Osteocyte (in vitro differentiated cells): ENCODE measurements at regions not wholly inside any gene's neighbourhood (a gene's known extent, or its start where the extent isn't known, plus 50 kb on each side); places are given as distances from the start of the nearest gene placed in this dataset.

Source experiments
- DNase-seq: peaks from one replicate; pipeline ENCODE4 v3.0.0; 2021; ENCODE audit warnings: mixed read lengths; ENCODE audit not compliant: unreplicated experiment; ENCODE audit errors: extremely low spot score
- H3K27ac Mint-ChIP-seq: one replicate; pipeline ENCODE4 v1.8.0; 2021; ENCODE audit warnings: mild to moderate bottlenecking, mixed read lengths; ENCODE audit not compliant: unreplicated experiment
- H3K27me3 Mint-ChIP-seq: one replicate; pipeline ENCODE4 v1.8.0; 2021; ENCODE audit warnings: mixed read lengths; ENCODE audit not compliant: unreplicated experiment
- H3K36me3 Mint-ChIP-seq: one replicate; pipeline ENCODE4 v1.8.0; 2021; ENCODE audit warnings: mixed read lengths; ENCODE audit not compliant: unreplicated experiment
- H3K4me1 Mint-ChIP-seq: one replicate; pipeline ENCODE4 v1.8.0; 2021; ENCODE audit warnings: mixed read lengths; ENCODE audit not compliant: unreplicated experiment
- H3K4me3 Mint-ChIP-seq: one replicate; pipeline ENCODE4 v1.8.0; 2021; ENCODE audit warnings: mild to moderate bottlenecking, moderate library complexity, mixed read lengths; ENCODE audit not compliant: unreplicated experiment
- H3K9me3 Mint-ChIP-seq: one replicate; pipeline ENCODE4 v1.8.0; 2021; ENCODE audit warnings: mixed read lengths; ENCODE audit not compliant: unreplicated experiment
- TF ChIP-seq, protein P1 (sequence below): fragments of 200-600 bp; sonication (generic); IDR thresholded peaks from 2 replicates; pipeline ENCODE4 v1.5.0; 2021; ENCODE audit warnings: antibody characterized with exemption, mild to moderate bottlenecking, moderate library complexity

DNA sequence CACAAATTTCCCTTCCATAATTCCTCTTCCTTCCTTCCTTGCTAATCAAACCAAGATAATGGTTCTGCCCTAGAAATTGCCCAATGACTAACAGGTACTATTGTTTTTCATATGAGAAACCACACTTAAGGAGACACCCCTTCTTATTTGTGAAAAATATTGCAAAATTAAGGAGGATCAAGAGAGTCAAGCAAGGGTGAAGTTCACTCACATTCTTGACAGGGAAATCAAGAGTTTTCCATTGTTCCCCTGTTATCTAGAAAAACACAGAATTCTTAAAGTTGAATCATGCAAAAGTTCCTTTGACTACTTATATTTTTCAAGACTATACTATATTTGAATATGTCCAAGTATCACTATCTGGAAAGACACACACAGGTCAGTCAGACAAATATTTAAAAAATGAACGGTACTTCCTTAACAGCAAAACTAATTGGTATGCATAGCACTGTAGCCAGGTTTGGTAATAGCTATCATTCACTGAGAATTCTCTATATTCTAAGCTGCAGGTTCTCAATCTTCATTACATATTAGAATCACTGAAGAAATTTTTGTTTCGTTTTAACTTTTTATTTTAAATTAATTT is 897.2 kb downstream of the DIAPH3 start:
- no peak for DNase-seq
- no peaks in the 10 kb centered on the region for H3K36me3 Mint-ChIP-seq
- peaks cover 4% of the 10 kb centered on the region for H3K9me3 Mint-ChIP-seq
- TF ChIP-seq, protein P1, sequence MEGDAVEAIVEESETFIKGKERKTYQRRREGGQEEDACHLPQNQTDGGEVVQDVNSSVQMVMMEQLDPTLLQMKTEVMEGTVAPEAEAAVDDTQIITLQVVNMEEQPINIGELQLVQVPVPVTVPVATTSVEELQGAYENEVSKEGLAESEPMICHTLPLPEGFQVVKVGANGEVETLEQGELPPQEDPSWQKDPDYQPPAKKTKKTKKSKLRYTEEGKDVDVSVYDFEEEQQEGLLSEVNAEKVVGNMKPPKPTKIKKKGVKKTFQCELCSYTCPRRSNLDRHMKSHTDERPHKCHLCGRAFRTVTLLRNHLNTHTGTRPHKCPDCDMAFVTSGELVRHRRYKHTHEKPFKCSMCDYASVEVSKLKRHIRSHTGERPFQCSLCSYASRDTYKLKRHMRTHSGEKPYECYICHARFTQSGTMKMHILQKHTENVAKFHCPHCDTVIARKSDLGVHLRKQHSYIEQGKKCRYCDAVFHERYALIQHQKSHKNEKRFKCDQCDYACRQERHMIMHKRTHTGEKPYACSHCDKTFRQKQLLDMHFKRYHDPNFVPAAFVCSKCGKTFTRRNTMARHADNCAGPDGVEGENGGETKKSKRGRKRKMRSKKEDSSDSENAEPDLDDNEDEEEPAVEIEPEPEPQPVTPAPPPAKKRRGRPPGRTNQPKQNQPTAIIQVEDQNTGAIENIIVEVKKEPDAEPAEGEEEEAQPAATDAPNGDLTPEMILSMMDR, result no peak
- H3K27ac Mint-ChIP-seq, result no peak overlapping the region
- no peak overlapping the region for H3K4me3 Mint-ChIP-seq
- H3K4me1 Mint-ChIP-seq, result peaks cover 9% of the 10 kb centered on the region
- no peaks in the 10 kb centered on the region for H3K27me3 Mint-ChIP-seq

DNA sequence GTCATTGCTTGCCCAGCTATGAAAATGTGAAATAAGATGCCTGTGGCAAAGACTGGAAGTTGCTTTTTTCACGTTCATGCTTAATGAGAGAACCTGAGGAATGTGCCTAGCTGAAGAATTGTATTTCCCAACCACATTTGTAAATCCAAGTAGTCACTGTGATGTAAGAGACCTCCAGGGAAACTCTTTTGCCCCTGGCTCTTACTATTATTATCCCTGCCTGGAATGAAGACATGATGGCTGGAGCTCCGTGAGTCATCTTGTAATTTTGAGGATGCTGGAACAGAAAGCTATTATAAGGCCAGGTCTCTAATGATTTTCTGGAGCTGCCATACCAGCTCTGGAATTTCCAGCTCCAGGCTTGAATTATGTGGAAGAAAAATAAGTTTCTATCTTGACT is 894.3 kb downstream of the DIAPH3 start:
- Mint-ChIP-seq H3K27me3 (no peaks in the 10 kb centered on the region), H3K4me1 (peaks cover 9% of the 10 kb centered on the region), H3K36me3 (no peaks in the 10 kb centered on the region), H3K27ac (no peak overlapping the region), H3K9me3 (peaks cover 4% of the 10 kb centered on the region), H3K4me3 (no peak overlapping the region)
- TF ChIP-seq, protein P1, result no peak
- DNase-seq, result no peak

DNA sequence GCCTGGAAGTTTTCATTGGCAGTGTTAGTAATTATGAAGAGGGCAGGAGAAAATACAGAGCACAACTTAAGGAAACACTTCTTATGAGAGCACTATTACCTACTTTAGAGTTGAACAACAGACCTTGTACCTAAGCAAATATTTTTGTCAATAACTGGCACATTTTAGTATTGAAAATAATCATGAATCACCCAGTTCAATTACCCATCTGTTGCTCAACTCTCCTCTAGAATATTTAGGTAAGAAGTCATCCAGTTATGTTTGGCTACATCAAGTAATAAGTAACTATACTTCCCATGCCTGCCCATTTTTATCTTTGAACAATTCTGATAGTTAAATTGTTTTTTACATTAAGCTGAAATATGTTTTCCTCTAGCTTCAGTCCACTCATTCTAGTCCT is 893.4 kb downstream of the DIAPH3 start:
- no peaks in the 10 kb centered on the region for H3K27me3 Mint-ChIP-seq
- peaks cover 12% of the 10 kb centered on the region for H3K4me1 Mint-ChIP-seq
- TF ChIP-seq, protein P1, result no peak
- no peak overlapping the region for H3K27ac Mint-ChIP-seq
- peaks cover 4% of the 10 kb centered on the region for H3K9me3 Mint-ChIP-seq
- no peak overlapping the region for H3K4me3 Mint-ChIP-seq
- no peaks in the 10 kb centered on the region for H3K36me3 Mint-ChIP-seq
- DNase-seq, result no peak

DNA sequence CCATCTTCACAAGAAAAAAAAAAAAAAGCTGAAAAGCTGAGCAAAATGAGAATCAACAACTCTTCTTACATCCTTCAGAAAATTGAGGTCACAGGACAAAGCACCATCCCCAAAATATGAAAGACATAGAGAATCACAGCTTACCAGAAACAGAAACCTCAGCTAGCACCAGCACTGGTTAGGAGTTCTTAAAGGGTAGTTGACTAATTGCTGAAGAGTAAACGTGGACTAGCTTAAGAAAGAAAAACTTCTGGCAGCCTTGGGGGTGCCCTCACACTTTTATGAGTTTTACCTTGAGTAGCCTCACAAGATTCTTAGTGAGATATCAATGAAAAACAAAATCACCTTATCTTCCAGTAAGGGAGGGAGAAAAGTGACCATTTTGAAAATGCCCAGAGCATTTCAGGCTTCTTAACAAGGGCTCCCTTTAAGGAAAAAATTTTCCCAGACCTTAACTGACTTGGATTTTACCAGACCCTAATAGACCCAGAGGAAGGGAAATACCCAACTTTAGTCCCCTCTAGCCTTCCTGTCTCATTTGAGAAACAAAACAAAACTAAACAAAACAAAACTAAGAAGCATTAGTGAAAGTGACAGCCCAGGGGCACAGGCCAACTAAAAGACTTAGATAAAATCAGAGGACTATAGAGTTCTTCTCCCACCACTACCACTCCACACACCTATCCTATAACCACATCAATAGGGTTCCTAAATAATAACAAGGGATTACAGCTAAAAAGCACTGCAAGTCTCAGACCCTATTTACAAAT is 888.6 kb downstream of the DIAPH3 start:
- Mint-ChIP-seq H3K9me3 (no peaks in the 10 kb centered on the region), H3K4me3 (no peak overlapping the region), H3K36me3 (no peaks in the 10 kb centered on the region), H3K27ac (no peak overlapping the region), H3K4me1 (peaks cover 5% of the 10 kb centered on the region), H3K27me3 (no peaks in the 10 kb centered on the region)
- DNase-seq, result no peak
- TF ChIP-seq, protein P1, result no peak

DNA sequence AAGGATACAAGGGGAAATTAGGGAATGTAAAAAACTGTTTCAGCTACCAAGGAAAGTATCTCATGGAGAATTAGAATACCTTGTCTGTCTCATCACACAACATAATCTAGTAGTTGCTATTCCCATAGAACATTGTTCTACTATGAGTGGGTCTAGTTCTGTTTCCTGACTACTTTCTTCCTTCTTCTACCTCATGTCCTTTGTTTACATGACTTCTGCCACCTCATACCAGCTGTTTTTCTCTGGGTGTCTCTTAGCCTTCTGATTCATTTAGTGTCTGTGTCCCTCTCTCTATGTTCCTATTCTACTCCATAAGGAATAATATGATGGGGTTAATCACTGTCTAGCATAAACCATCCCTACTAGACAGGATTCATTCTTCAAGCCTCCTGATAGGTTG is 887.3 kb downstream of the DIAPH3 start:
- Mint-ChIP-seq H3K4me3 (no peak overlapping the region), H3K9me3 (no peaks in the 10 kb centered on the region), H3K4me1 (peaks cover 4% of the 10 kb centered on the region), H3K27me3 (no peaks in the 10 kb centered on the region), H3K36me3 (no peaks in the 10 kb centered on the region), H3K27ac (no peak overlapping the region)
- TF ChIP-seq, protein P1, result no peak
- DNase-seq, result no peak
